Kasumi-1 (cell line): ENCODE measurements at regions not wholly inside any gene's neighbourhood (a gene's known extent, or its start where the extent isn't known, plus 50 kb on each side); places are given as distances from the start of the nearest gene placed in this dataset.
A peak's percentile ranks its signal among the peaks of the same experiment; 100 is the strongest.
"Not testable (repeated sequence)": the region's sequence is repeated elsewhere in the genome, so short reads cannot be mapped to it uniquely, and the experiment has no call there.

ENCODE experiments used
- DNase-seq, 2 experiments: peaks; one replicate each; lab custom pipeline; 2025; lab: John Stamatoyannopoulos, UW

DNA sequence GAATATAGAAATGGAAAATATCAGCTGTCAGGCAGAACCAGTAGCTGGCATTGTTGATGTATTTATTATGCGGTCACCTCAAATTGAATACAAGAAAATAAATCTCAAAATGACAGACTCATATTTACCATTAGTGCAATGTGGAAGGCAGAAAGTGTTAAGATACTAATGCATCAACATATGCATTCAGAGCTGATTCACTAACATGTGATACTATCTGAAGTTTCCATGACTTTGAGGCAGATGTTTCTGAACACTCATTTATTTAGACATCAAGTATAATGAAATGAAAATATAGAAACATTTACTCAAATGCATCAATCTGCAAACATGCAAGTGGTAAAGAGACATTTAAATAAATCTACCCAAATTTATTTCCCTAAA is 474.2 kb upstream of the SLC10A2 start:
- DNase-seq, result no peak

DNA sequence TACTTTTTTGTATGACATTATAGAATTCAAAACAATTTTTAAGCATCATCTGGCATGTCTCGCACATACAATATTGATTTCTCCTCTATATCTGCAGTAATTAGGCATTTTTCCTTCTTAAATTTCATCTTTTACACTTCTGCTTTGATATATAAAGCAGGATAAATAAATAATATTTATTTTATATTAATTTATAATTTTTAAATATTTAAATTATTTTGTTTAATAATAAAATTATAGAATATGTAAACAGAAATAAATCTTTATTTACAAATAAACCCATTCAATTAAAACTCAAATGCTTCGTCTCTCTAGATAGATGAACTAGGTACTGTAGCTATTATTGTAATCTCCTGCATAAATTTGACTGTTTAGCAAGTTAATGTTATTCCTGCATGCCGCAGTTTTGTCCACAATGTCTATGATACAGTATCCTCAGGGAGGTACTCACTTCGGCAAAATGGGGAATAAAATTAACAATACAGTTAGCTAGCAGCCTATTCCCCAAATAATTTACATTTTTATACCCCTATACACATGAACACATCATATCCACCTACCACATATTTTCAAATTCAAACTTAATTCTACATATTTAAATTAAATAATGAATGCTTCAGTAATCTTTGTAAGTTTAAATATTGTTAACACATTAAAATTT is 473.6 kb upstream of the SLC10A2 start:
- no peak for DNase-seq

DNA sequence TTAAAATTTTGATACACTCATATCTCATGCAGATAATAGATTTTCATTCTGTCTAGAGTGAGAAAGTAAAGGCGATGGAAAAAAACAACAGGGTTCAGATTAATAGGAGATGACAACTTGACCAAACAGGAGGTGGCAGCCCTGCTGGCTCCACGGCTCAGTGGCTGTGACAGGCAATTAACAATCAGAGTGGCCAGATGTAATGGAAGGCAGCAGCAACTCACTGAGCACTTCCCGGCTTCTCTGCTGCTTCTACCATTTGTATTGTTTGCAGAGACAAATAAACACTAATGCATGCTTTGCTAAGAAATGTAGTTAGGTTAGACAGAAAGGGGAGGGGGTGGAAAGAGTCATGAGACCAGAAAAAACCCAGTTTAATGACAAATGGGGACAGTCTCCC is 473.0 kb upstream of the SLC10A2 start:
- DNase-seq, result no peak

- DNase-seq, result no peak
Observed at GRCh38 chr13:103537616-103538015, 471.4 kb upstream of the SLC10A2 start.

GRCh38 chr13:103531278-103531677 is 465.1 kb upstream of the SLC10A2 start:
- DNase-seq, result peak in 1 of 2 experiments; percentile 6

DNA sequence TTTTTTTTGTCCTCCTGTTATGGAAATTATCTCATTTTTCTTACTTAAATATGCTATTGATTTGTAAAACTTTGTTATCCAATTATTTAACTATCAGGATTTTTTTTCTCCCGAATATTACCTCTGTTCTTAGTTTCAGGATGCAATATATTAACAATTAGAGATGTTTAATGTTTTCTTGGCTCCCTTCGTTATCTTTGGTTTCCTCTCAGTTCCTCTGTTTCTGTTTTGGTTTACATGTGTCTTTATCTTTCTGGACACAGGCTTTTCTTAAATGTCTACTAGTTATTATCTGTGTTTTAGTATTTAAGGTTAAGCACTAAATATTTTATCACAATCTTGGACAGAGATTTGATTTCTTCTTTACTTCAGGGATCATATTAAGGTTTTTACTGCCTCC is 462.2 kb upstream of the SLC10A2 start:
- no peak for DNase-seq

DNA sequence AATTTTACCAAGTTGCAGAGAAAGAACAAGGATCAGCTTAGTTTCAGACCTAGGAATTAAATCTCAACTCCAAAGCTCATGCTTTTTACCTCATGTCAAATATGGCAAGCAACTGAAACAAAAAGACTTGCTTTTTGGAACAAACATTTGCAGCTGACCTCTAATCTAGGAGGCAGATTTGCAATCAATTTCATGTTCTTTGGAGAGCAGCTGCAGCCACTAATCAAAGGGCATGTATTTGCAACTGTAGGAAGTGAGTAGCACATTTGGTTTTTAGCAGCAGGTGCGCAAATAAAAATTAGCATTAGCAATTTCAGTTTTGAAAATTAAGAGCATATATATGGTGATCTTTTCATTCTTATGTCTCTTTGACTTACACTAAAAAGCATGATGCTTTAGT is 459.3 kb upstream of the SLC10A2 start:
- DNase-seq, result no peak

DNA sequence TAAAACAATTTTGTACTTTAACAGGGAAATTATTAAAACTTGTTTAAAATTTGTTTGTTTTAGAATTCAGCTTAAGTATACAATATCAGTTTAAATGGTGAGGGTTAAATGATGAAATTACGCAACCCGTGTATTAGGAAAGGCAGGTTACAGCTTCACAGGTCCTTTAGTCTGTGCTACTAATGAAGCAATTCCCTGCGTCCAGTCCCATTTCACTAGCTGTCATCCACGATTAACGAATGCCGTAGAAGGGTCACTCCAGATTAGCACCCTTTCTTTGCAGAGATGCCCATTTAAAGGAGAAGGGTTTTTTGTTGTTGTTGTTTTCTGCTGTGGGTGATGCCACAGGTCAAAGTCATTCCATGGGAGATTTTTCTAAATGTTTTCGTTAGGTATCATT is 457.6 kb upstream of the SLC10A2 start:
- DNase-seq, result no peak

DNA sequence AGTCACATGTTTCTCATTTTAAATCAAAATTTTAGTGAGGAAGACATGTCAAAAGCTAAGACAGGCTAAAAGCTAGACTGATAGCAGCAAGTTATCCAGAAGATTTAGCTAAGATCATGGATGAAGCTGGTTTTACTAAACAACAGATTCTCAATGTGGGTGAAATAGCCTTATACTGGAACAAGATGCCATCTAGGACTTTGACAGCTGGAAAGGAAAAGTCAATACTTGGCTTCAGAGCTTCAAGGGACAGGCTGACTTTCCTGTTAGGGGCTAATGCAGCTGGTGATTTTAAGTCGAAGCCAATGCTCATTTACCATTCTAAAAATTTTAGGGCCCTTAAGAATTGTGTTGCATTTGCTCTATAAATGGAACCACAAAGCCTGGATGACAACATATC is 455.3 kb upstream of the SLC10A2 start:
- no peak for DNase-seq

DNA sequence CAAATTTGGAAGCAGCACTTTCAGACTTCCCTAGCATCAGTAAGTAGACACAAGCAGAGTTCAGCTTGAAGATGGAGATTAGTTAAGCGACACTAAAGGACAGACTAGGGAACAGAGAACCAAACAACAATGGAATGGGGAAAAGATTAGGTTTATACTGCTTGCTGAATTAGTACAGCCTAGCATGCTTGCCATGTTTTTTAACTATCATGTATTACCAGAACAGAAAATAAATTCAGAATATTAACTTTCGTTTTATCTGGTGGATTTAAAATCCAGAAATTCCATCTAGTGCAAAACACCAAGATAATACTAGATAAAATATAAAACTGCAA is 451.5 kb upstream of the SLC10A2 start:
- DNase-seq, result no peak

- no peak for DNase-seq
Observed at GRCh38 chr13:103517066-103517767, 451.0 kb upstream of the SLC10A2 start.

GRCh38 chr13:103516015-103516795 is 450.0 kb upstream of the SLC10A2 start:
- DNase-seq, result no peak

- no peak for DNase-seq
Observed at GRCh38 chr13:103515410-103515809, 449.2 kb upstream of the SLC10A2 start.

DNA sequence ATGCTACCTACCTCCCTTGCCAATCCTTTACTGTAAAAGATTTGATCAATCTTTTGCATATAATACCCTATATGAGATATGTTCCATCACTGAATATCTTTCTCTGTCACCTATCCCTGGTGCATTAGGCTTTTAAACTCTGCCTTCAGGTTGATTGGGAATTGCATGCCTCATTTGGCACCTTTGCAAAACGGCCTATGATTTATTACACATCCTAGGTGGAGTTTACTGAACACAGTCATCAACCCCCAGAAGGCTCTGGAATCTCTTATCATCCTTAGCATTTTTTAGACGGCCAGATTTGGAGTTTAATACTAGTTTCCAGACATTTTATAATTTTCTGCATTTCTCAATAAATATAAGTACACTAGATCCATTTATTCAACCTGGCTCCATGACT is 448.4 kb upstream of the SLC10A2 start:
- no peak for DNase-seq

GRCh38 chr13:103514188-103514587 is 448.0 kb upstream of the SLC10A2 start:
- DNase-seq, result no peak

GRCh38 chr13:103510007-103510535 is 443.9 kb upstream of the SLC10A2 start:
- DNase-seq, result no peak

DNA sequence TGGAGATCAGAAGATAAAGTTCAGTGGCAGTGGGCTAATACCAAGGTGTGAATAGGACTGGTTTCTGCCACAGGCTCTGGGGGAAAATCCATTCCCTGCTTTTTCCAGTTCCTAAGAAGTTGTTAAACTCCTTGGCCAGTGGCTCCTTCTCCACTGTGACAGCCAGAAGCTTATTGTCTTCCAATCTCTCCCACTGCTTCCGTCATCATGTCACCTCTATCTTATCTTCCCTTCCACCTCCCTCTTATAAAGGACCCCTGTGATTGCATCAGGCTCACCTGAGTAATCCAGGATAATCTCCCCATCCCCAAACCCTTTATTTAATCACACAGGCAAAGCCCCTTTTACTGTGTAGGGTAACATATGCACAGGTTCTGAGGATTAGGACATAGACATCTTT is 431.2 kb upstream of the SLC10A2 start:
- DNase-seq, result no peak

DNA sequence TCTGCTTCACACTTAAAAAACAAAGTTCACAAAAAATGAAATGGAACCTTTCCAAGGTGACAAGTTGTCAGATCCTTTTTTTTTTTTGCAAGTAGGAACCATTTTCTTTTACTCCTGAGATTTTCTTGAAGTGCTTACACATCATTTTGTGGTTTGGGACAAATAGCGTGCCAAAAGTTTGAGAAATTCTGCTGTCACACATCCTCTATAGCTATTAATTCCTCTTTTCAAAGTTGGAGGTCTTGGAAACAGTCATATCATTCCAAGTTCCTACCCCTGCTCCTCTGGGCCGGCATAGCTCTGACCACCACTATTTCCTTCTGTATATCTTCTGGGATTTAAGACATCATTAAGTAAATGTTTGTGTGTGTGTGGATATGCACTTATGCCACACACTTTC is 421.6 kb upstream of the SLC10A2 start:
- DNase-seq, result peak; percentile 35 to 46

DNA sequence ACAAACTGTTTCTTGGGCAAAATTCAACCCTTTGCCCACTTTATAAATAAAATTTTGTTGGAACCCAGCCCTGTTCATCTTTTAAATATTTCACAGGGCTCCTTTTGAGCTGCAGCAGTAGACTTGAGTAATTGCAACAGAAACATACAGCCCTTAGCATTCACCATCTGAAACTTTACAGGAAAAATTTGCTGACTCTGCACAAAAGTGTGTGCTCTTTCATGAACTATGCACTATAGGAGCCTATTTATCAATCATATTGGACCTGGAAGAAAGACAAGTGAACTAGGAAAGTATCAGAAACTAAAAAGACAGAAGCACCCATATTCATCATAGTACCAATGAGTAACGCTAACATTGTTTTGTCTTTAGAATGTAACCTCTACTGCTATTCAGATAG is 406.9 kb upstream of the SLC10A2 start:
- DNase-seq, result no peak

DNA sequence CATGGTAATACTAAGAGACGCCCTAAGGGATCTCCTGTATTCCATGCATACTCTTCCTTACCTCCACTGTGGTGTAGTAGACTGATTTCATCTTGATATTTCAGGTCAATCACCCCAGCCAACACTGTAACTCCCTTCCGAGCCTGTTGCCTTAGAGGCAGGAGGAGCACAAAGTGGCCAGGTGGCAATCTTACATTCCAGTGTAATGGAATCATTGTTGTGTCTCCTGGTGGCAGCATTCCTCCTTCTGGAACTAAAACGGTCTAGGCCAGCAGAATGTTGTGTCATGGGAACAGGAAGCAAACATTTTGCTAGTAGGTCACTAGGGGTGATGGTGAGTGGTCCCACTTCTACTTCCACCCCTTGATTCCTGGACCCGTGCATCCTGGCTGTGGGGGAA is 405.7 kb upstream of the SLC10A2 start:
- DNase-seq, result no peak

DNA sequence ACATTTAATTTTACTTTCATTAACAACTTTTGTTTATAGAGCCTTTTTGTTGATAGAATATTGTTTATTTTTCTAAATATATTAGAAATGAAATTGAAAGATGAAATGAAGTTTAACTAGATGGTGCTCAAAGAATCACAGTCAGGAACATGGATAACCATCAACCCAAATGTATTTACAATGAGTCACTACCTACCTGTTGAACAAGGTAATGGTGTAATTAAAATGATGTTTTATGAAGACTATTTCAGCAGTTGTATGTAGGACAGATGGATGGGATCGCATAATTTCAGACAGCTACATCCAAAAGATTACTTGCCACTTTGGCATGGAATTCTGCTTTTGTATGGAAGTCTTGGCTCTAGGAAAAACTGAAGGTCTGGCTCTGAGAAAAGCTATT is 403.6 kb upstream of the SLC10A2 start:
- no peak for DNase-seq

GRCh38 chr13:103466761-103467160 is 400.5 kb upstream of the SLC10A2 start:
- DNase-seq, result no peak

DNA sequence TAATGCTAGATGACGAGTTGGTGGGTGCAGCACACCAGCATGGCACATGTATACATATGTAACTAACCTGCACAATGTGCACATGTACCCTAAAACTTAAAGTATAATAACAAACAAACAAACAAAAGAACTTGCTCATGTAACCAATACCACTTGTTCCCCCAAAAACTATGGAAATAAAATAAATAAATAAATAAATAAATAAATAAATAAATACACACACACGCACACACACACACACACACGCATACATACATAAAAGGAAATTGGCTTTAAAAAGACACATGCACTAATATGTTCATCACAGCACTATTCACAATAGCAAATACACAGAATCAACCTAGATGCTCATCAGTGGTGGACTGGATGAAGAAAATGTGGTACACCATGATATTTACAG is 394.0 kb upstream of the SLC10A2 start:
- DNase-seq, result not testable (repeated sequence)
